ENCODE measurements at regions not wholly inside any gene's neighbourhood (a gene's known extent, or its start where the extent isn't known, plus 50 kb on each side); places are given as distances from the start of the nearest gene placed in this dataset.

DNA sequence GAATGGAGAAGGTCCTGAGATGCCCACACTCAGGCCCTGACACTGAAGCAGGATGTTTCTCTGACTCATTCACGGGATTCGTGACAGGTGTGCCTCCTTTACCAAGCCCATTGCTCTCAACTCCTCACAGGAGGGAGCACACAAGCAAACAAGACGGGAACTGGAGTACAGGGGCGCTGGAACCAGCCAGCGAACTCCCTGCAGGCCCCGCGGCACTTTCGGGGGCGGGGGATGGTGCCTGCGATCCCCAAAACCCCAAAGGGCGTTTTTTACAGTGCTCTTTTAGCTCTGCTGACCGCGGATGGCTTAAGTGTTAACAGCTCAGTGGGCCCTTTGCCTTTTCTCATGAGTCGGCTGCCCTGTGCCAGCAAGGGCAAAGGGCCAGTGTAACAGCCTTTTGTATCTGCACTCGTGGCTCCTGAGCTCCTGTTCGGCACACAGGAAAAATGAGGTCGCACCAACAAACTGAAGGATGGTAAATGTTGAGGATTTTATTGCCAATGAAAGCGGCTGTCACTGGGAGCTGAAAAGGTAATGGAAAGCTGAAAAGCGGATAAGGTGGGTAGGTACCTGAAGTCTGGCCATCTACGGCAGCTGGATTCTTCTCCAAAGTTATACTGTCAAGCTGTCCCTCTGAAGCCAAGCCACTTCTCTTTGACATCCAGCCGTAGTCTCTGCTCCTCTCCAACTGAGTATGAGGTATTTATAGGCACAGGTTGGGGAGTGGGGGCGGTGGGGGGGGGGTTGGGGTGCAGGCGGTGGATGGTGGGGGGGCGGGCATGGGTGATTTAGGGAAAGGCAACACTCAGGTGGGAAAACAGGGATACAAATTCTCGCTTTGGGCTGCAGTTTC, 65.0 kb upstream of the TRPC4 start:
- TF ChIP-seq POLR2A (IDR thresholded peaks at IDR 0.05) (no peak), POLR2AphosphoS5 (IDR thresholded peaks at IDR 0.05) (no peak)
- TF ChIP-seq, protein P1, sequence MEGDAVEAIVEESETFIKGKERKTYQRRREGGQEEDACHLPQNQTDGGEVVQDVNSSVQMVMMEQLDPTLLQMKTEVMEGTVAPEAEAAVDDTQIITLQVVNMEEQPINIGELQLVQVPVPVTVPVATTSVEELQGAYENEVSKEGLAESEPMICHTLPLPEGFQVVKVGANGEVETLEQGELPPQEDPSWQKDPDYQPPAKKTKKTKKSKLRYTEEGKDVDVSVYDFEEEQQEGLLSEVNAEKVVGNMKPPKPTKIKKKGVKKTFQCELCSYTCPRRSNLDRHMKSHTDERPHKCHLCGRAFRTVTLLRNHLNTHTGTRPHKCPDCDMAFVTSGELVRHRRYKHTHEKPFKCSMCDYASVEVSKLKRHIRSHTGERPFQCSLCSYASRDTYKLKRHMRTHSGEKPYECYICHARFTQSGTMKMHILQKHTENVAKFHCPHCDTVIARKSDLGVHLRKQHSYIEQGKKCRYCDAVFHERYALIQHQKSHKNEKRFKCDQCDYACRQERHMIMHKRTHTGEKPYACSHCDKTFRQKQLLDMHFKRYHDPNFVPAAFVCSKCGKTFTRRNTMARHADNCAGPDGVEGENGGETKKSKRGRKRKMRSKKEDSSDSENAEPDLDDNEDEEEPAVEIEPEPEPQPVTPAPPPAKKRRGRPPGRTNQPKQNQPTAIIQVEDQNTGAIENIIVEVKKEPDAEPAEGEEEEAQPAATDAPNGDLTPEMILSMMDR (IDR thresholded peaks at IDR 0.05): no peak
- no peaks in the 10 kb centered on the region for H3K9me3 ChIP-seq
- DNase-seq (ENCODE audit: low spot score): no peak
- no peaks in the 10 kb centered on the region for H3K36me3 ChIP-seq
- WGBS: 81% methylated on average over 25 of the region's 25 CpGs
- H3K27ac ChIP-seq: no peak overlapping the region
- intact Hi-C loops (cut with DNase I): no loop called here
- H3K4me3 ChIP-seq: no peak overlapping the region
- no peaks in the 10 kb centered on the region for H3K27me3 ChIP-seq (replicated peaks; ENCODE audit: insufficient read depth)
- H3K4me1 ChIP-seq (replicated peaks): no peaks in the 10 kb centered on the region

DNA sequence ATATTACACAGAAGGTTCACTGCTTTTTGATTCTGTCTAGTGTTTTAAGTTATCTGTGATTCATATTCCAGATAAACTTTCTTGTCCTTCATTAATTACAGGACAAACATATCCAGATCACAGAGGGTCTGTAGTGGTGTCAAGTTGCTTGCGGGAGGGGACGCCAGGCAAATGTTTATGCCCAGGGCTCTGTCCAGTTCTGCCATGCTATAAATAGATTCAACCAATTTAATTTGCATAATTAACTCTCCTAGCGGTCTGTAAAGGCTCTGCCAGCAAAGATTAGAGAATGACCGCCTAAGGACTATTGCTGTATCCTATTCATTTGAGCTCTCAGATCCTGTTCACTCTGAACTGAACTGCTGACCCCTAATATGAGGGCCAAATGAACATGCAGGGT, 59.7 kb upstream of the TRPC4 start:
- TF ChIP-seq, protein P1 (IDR thresholded peaks at IDR 0.05): no peak
- TF ChIP-seq POLR2AphosphoS5 (IDR thresholded peaks at IDR 0.05) (no peak), POLR2A (IDR thresholded peaks at IDR 0.05) (no peak)
- H3K4me1 ChIP-seq (replicated peaks): no peaks in the 10 kb centered on the region
- 43% methylated on average over 4 of the region's 4 CpGs for WGBS
- no peak overlapping the region for H3K4me3 ChIP-seq
- no peak overlapping the region for H3K27ac ChIP-seq
- no peaks in the 10 kb centered on the region for H3K27me3 ChIP-seq (replicated peaks; ENCODE audit: insufficient read depth)
- H3K36me3 ChIP-seq: no peaks in the 10 kb centered on the region
- no peak for DNase-seq (ENCODE audit: low spot score)
- intact Hi-C loops (cut with DNase I): no loop called here
- no peaks in the 10 kb centered on the region for H3K9me3 ChIP-seq

DNA sequence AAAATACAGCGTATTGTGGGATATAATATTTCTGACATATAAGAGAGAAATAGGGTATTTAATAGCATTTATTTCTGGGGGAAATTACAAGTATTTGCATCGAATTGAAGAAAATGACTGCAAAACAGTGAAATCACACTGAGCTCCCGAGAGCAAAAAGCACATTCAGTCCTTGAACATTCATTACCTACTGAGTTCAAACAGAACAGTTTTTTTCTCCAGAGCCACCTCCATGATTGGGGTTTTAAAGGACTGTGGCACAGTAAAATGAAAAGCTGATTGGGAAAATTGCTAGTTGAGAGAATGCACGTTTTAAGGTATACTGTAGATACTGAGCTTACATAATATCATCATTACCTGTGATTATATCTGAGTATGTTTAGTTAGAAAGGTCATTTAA, 58.0 kb upstream of the TRPC4 start:
- TF ChIP-seq, protein P1 (IDR thresholded peaks at IDR 0.05): no peak
- no peak for TF ChIP-seq POLR2A (IDR thresholded peaks at IDR 0.05)
- no peak for TF ChIP-seq POLR2AphosphoS5 (IDR thresholded peaks at IDR 0.05)
- intact Hi-C loops (cut with DNase I): no loop called here
- Histone ChIP-seq H3K27ac (no peak overlapping the region), H3K4me1 (replicated peaks) (no peaks in the 10 kb centered on the region), H3K4me3 (no peak overlapping the region), H3K27me3 (replicated peaks; ENCODE audit: insufficient read depth) (no peaks in the 10 kb centered on the region), H3K9me3 (no peaks in the 10 kb centered on the region), H3K36me3 (no peaks in the 10 kb centered on the region)
- DNase-seq (ENCODE audit: low spot score): no peak
- 57% methylated on average over 4 of the region's 4 CpGs for WGBS

DNA sequence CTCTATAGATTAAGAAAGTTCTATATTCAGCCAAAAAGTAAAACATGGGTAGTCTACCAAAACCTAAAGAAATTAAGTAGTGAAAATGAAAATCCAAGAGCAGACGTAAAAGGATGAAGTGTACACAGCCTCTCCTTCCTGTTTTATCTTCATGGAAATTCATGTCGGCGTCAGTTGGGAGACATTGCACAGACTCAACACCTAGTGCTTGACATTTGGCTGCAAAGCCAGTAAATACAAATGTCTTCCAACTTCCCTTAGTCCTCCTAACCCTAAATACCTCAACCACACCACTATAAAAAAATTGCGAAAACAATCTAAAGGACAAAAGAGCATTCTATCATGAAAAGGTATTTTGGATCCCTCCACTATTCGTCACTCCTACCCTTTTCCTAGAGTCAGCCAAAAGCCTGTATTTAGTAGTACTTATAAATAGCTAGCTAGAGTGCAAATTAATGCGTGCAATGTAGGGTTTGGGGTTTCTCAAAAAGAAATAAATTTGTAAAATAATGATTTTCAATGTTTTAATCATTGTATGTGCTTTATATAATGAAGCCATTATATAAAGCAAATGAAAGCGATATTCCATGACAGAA, 56.4 kb upstream of the TRPC4 start:
- no peaks in the 10 kb centered on the region for H3K27me3 ChIP-seq (replicated peaks; ENCODE audit: insufficient read depth)
- H3K4me3 ChIP-seq: no peak overlapping the region
- whole genome bisulfite sequencing: 83% methylated on average over 7 of the region's 7 CpGs
- intact Hi-C loops (cut with DNase I): no loop called here
- TF ChIP-seq POLR2AphosphoS5 (IDR thresholded peaks at IDR 0.05) (no peak), POLR2A (IDR thresholded peaks at IDR 0.05) (no peak)
- TF ChIP-seq, protein P1 (IDR thresholded peaks at IDR 0.05): no peak
- no peaks in the 10 kb centered on the region for H3K4me1 ChIP-seq (replicated peaks)
- no peak overlapping the region for H3K27ac ChIP-seq
- no peaks in the 10 kb centered on the region for H3K9me3 ChIP-seq
- no peak for DNase-seq (ENCODE audit: low spot score)
- no peaks in the 10 kb centered on the region for H3K36me3 ChIP-seq

DNA sequence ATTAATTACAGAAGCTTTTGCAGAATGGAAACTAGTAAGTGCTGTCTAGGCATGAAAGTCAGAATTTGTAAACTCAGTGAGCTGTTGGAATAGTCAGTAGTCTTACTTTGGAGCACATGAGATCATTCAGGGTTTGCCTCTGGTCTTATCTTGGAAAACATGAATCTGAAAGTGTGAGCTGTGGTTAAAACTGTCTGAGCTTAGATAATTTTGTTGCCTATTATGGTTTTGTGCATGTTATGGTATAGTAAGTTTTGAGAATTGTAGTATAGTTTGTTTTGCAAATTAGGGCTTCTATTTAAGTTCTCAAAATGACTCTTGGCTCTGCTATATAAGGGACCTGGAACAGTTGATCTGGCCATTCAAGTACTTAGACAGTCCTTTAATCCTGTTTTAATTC, 53.7 kb upstream of the TRPC4 start:
- DNase-seq (ENCODE audit: low spot score): no peak
- Histone ChIP-seq H3K9me3 (no peaks in the 10 kb centered on the region), H3K27ac (no peak overlapping the region), H3K4me1 (replicated peaks) (no peaks in the 10 kb centered on the region), H3K27me3 (replicated peaks; ENCODE audit: insufficient read depth) (no peaks in the 10 kb centered on the region), H3K4me3 (no peak overlapping the region), H3K36me3 (no peaks in the 10 kb centered on the region)
- TF ChIP-seq, protein P1 (IDR thresholded peaks at IDR 0.05): no peak
- TF ChIP-seq POLR2AphosphoS5 (IDR thresholded peaks at IDR 0.05): no peak
- TF ChIP-seq POLR2A (IDR thresholded peaks at IDR 0.05): no peak
- intact Hi-C loops (cut with DNase I): no loop called here
